ENCODE measurements at regions not wholly inside any gene's neighbourhood (a gene's known extent, or its start where the extent isn't known, plus 50 kb on each side); places are given as distances from the start of the nearest gene placed in this dataset.

DNA sequence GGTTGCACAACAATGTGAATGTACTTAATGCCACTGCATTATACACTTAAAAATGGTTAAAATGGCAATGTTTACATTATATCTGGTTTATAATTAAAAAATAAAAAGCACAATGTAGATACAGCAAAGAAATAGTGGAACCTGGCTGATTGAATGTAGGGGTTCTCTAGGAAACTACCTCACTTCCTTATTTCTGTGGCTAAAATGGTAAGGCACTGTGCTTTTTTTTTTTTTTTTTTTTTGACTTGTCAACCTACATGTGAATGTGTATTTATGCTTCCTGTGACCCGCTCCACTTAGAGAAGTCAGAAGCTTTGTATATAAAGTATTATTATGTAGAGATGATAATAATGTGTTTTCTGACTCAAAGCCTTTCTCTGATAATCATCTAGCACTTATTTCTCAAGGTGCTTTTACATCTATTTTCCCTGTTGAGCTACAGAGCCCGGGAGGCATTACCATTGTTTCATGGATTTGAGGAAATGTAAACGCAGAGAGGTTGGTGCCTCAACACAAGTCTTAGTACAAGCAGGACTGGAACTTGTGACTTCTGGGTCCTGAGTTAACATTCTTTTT is 55.0 kb downstream of the SOX4 start:
- TF ChIP-seq, protein P1, sequence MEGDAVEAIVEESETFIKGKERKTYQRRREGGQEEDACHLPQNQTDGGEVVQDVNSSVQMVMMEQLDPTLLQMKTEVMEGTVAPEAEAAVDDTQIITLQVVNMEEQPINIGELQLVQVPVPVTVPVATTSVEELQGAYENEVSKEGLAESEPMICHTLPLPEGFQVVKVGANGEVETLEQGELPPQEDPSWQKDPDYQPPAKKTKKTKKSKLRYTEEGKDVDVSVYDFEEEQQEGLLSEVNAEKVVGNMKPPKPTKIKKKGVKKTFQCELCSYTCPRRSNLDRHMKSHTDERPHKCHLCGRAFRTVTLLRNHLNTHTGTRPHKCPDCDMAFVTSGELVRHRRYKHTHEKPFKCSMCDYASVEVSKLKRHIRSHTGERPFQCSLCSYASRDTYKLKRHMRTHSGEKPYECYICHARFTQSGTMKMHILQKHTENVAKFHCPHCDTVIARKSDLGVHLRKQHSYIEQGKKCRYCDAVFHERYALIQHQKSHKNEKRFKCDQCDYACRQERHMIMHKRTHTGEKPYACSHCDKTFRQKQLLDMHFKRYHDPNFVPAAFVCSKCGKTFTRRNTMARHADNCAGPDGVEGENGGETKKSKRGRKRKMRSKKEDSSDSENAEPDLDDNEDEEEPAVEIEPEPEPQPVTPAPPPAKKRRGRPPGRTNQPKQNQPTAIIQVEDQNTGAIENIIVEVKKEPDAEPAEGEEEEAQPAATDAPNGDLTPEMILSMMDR (IDR thresholded peaks at IDR 0.05; ENCODE audit: low read depth, low read length, poor library complexity, severe bottlenecking): no peak
- TF ChIP-seq EZH2phosphoT487 (IDR thresholded peaks at IDR 0.05; ENCODE audit: borderline replicate concordance, low read length): no peak
- Histone ChIP-seq H3K4me1 (ENCODE audit: control insufficient read depth, low read length) (no peaks in the 10 kb centered on the region), H3K4me2 (ENCODE audit: low read length) (no peak overlapping the region), H3K27me3 (ENCODE audit: control insufficient read depth, low read length) (0 out of 2 replicates have a peak, but pooled peaks cover 2% of the 10 kb centered on the region), H3F3A (ENCODE audit: control insufficient read depth, insufficient read depth) (no peaks in the 10 kb centered on the region), H4K20me1 (ENCODE audit: control insufficient read depth, insufficient read depth, low read depth, low read length) (no peaks in the 10 kb centered on the region), H3K27ac (ENCODE audit: low read depth, low read length) (no peak overlapping the region), H3K36me3 (ENCODE audit: control insufficient read depth, low read length) (no peaks in the 10 kb centered on the region), H3K9me2 (replicated peaks; ENCODE audit: control insufficient read depth, low read length) (no peaks in the 10 kb centered on the region), H3K79me2 (ENCODE audit: control insufficient read depth, low read length) (no peaks in the 10 kb centered on the region), H3K4me3 (ENCODE audit: low read length) (no peak overlapping the region), H3K9me3 (ENCODE audit: control insufficient read depth, insufficient read depth, low read length) (no peaks in the 10 kb centered on the region)

DNA sequence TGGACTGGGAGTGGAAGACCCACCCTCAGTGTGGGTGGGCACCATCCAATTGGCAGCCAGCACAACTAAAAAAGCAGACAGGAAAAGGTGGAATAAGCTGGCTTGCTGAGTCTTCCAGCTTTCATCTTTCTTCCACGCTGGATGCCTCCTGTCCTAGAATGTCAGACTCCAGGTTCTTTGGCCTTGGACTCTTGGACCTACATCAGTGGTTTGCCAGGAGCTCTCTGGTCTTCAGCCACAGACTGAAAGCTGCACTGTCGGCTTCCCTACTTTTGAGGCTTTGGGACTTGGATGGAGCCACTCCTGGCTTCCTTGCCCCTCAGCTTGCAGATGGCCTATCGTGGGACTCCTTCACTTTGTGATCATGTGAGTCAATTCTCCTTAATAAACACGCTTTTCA is 59.8 kb downstream of the SOX4 start:
- no peaks in the 10 kb centered on the region for H3K4me1 ChIP-seq (ENCODE audit: control insufficient read depth, low read length)
- H3K36me3 ChIP-seq (ENCODE audit: control insufficient read depth, low read length): no peaks in the 10 kb centered on the region
- H3K4me2 ChIP-seq (ENCODE audit: low read length): no peak overlapping the region
- no peaks in the 10 kb centered on the region for H3K9me2 ChIP-seq (replicated peaks; ENCODE audit: control insufficient read depth, low read length)
- TF ChIP-seq, protein P1 (IDR thresholded peaks at IDR 0.05; ENCODE audit: low read depth, low read length, poor library complexity, severe bottlenecking): no peak
- TF ChIP-seq EZH2phosphoT487 (IDR thresholded peaks at IDR 0.05; ENCODE audit: borderline replicate concordance, low read length): no peak
- no peak overlapping the region for H3K27ac ChIP-seq (ENCODE audit: low read depth, low read length)
- no peaks in the 10 kb centered on the region for H3K79me2 ChIP-seq (ENCODE audit: control insufficient read depth, low read length)
- no peaks in the 10 kb centered on the region for H3K27me3 ChIP-seq (ENCODE audit: control insufficient read depth, low read length)
- no peaks in the 10 kb centered on the region for H3K9me3 ChIP-seq (ENCODE audit: control insufficient read depth, insufficient read depth, low read length)
- no peaks in the 10 kb centered on the region for H4K20me1 ChIP-seq (ENCODE audit: control insufficient read depth, insufficient read depth, low read depth, low read length)
- no peaks in the 10 kb centered on the region for H3F3A ChIP-seq (ENCODE audit: control insufficient read depth, insufficient read depth)
- H3K4me3 ChIP-seq (ENCODE audit: low read length): no peak overlapping the region

DNA sequence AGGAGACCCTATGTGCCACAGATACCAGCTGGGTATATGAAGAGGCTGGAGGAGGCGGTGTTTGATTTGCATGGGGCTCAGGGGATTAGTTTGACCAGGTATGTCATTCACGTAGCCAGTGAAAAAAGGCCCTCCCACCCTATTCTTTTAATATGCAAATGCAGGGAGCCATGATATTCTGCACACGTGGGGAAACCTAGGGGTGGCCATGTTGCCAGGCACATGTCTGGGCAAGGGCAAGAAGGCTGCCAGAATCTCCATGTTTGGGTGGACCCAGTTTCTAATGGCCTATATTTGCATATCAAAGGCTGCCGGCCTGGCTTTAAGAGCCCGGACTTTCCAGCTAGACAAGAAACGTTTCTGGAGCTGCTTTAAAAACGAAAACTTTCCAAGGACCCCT is 60.4 kb downstream of the SOX4 start:
- no peaks in the 10 kb centered on the region for H3F3A ChIP-seq (ENCODE audit: control insufficient read depth, insufficient read depth)
- no peaks in the 10 kb centered on the region for H3K4me1 ChIP-seq (ENCODE audit: control insufficient read depth, low read length)
- no peaks in the 10 kb centered on the region for H3K27me3 ChIP-seq (ENCODE audit: control insufficient read depth, low read length)
- TF ChIP-seq, protein P1 (IDR thresholded peaks at IDR 0.05; ENCODE audit: low read depth, low read length, poor library complexity, severe bottlenecking): no peak
- TF ChIP-seq EZH2phosphoT487 (IDR thresholded peaks at IDR 0.05; ENCODE audit: borderline replicate concordance, low read length): no peak
- H3K79me2 ChIP-seq (ENCODE audit: control insufficient read depth, low read length): no peaks in the 10 kb centered on the region
- no peaks in the 10 kb centered on the region for H3K9me2 ChIP-seq (replicated peaks; ENCODE audit: control insufficient read depth, low read length)
- H3K9me3 ChIP-seq (ENCODE audit: control insufficient read depth, insufficient read depth, low read length): no peaks in the 10 kb centered on the region
- no peaks in the 10 kb centered on the region for H4K20me1 ChIP-seq (ENCODE audit: control insufficient read depth, insufficient read depth, low read depth, low read length)
- no peak overlapping the region for H3K4me2 ChIP-seq (ENCODE audit: low read length)
- no peak overlapping the region for H3K27ac ChIP-seq (ENCODE audit: low read depth, low read length)
- no peaks in the 10 kb centered on the region for H3K36me3 ChIP-seq (ENCODE audit: control insufficient read depth, low read length)
- H3K4me3 ChIP-seq (ENCODE audit: low read length): no peak overlapping the region

Measured in DOHH2 (cell line).